SU-DHL-6 (cell line): ENCODE measurements at regions not wholly inside any gene's neighbourhood (a gene's known extent, or its start where the extent isn't known, plus 50 kb on each side); places are given as distances from the start of the nearest gene placed in this dataset.

Experiments used
- H2AFZ ChIP-seq: fragments of 200-600 bp; sonication (generic); 2 replicates; pipeline ENCODE4 v1.6.1; 2014; ENCODE audit warnings: low read depth, mild to moderate bottlenecking, moderate library complexity, mixed read lengths, antibody characterized with exemption, low read length; ENCODE audit not compliant: severe bottlenecking
- H3F3A ChIP-seq: fragments of 200-600 bp; shearing (Covaris generic); 2 replicates; pipeline ENCODE4 v1.6.0; 2016; ENCODE audit warnings: antibody characterized with exemption, mild to moderate bottlenecking; ENCODE audit not compliant: insufficient read depth
- H3K27ac ChIP-seq: fragments of 200-600 bp; sonication (generic); 2 replicates; pipeline ENCODE4 v1.5.1; 2016; ENCODE audit warnings: low read depth, mild to moderate bottlenecking, low read length, moderate library complexity, mixed read lengths
- H3K27me3 ChIP-seq: fragments of 200-600 bp; sonication (generic), shearing (Covaris generic); 2 replicates; pipeline ENCODE4 v1.6.0; 2014; ENCODE audit warnings: mild to moderate bottlenecking, low read length
- H3K36me3 ChIP-seq: fragments of 200-600 bp; sonication (generic); 2 replicates; pipeline ENCODE4 v1.6.1; 2014; ENCODE audit warnings: mild to moderate bottlenecking, low read length, mixed read lengths
- H3K4me2 ChIP-seq: fragments of 300-600, 200-600 bp; shearing (Covaris generic), sonication (generic); 2 replicates; pipeline ENCODE4 v1.6.0; 2014; ENCODE audit warnings: low read length, low read depth, mild to moderate bottlenecking; ENCODE audit not compliant: poor library complexity, severe bottlenecking
- H3K4me3 ChIP-seq: fragments of 200-600 bp; sonication (generic); 2 replicates; pipeline ENCODE4 v1.5.1; 2014; ENCODE audit warnings: antibody characterized with exemption, low read length, mild to moderate bottlenecking, mixed read lengths; ENCODE audit not compliant: insufficient read depth, poor library complexity, severe bottlenecking
- H3K79me2 ChIP-seq: fragments of 200-600 bp; sonication (generic); 2 replicates; pipeline ENCODE4 v1.6.1; 2014; ENCODE audit warnings: mild to moderate bottlenecking, low read length, moderate library complexity; ENCODE audit not compliant: insufficient read depth
- H3K9ac ChIP-seq: fragments of 200-600 bp; sonication (generic); 2 replicates; pipeline ENCODE4 v1.7.0; 2014; ENCODE audit warnings: mild to moderate bottlenecking, low read length
- H3K9me2 ChIP-seq: fragments of 200-600 bp; sonication (generic); replicated peaks from 2 replicates; pipeline ENCODE4 v1.6.1; 2014; ENCODE audit warnings: low read length; ENCODE audit not compliant: insufficient read depth
- H3K9me3 ChIP-seq: fragments of 200-600 bp; sonication (generic); 2 replicates; pipeline ENCODE4 v1.6.1; 2014; ENCODE audit warnings: low read length, mixed read lengths; ENCODE audit not compliant: insufficient read depth
- H4K20me1 ChIP-seq: fragments of 200-600 bp; sonication (generic); 2 replicates; pipeline ENCODE4 v1.6.1; 2014; ENCODE audit warnings: low read depth, mild to moderate bottlenecking, antibody characterized with exemption, low read length, moderate library complexity, mixed read lengths
- CTCF ChIP-seq: fragments of 200-600 bp; sonication (generic); IDR thresholded peaks from one replicate; pipeline ENCODE4 v1.5.1; 2017; ENCODE audit warnings: antibody characterized with exemption, mild to moderate bottlenecking, low read length, moderate library complexity; ENCODE audit not compliant: insufficient read depth, poor library complexity, severe bottlenecking
- EZH2phosphoT487 ChIP-seq: fragments of 200-600 bp; sonication (generic), shearing (Covaris generic); conservative IDR thresholded peaks from 2 replicates; pipeline ENCODE4 v1.6.1; 2018; ENCODE audit warnings: mild to moderate bottlenecking, antibody characterized with exemption, low read length, moderate library complexity, mixed read lengths

- TF ChIP-seq CTCF (no peak), EZH2phosphoT487 (no peak)
- no peaks in the 10 kb centered on the region for H3K27me3 ChIP-seq
- no peak overlapping the region for H3K4me2 ChIP-seq
- H2AFZ ChIP-seq, result no peak overlapping the region
- no peaks in the 10 kb centered on the region for H3F3A ChIP-seq
- no peaks in the 10 kb centered on the region for H3K9me2 ChIP-seq
- no peak overlapping the region for H3K4me3 ChIP-seq
- H3K79me2 ChIP-seq, result no peaks in the 10 kb centered on the region
- H3K9me3 ChIP-seq, result no peaks in the 10 kb centered on the region
- H3K36me3 ChIP-seq, result no peaks in the 10 kb centered on the region
- no peak overlapping the region for H3K27ac ChIP-seq
- no peaks in the 10 kb centered on the region for H4K20me1 ChIP-seq
- no peak overlapping the region for H3K9ac ChIP-seq
These were observed 497.0 kb upstream of the TBL1XR1 start for GRCh38 chr3:177694316-177694715.

- TF ChIP-seq CTCF (no peak), EZH2phosphoT487 (no peak)
- Histone ChIP-seq H3F3A (no peaks in the 10 kb centered on the region), H4K20me1 (no peaks in the 10 kb centered on the region), H3K4me2 (no peak overlapping the region), H3K4me3 (no peak overlapping the region), H3K9me3 (no peaks in the 10 kb centered on the region), H3K79me2 (no peaks in the 10 kb centered on the region), H3K9me2 (no peaks in the 10 kb centered on the region), H3K27ac (no peak overlapping the region), H3K36me3 (no peaks in the 10 kb centered on the region), H3K9ac (no peak overlapping the region), H3K27me3 (no peaks in the 10 kb centered on the region), H2AFZ (no peak overlapping the region)
These were observed 497.7 kb upstream of the TBL1XR1 start for GRCh38 chr3:177694951-177695350.

GRCh38 chr3:177700117-177700516 is 502.8 kb upstream of the TBL1XR1 start:
- Histone ChIP-seq H3K27ac (no peak overlapping the region), H4K20me1 (no peaks in the 10 kb centered on the region), H3K9me2 (no peaks in the 10 kb centered on the region), H3K4me2 (no peak overlapping the region), H3K9me3 (no peaks in the 10 kb centered on the region), H3K9ac (no peak overlapping the region), H2AFZ (no peak overlapping the region), H3K27me3 (no peaks in the 10 kb centered on the region), H3F3A (no peaks in the 10 kb centered on the region), H3K36me3 (no peaks in the 10 kb centered on the region), H3K79me2 (no peaks in the 10 kb centered on the region), H3K4me3 (no peak overlapping the region)
- TF ChIP-seq CTCF (no peak), EZH2phosphoT487 (no peak)

GRCh38 chr3:177703788-177704187 is 506.5 kb upstream of the TBL1XR1 start:
- no peak overlapping the region for H3K9ac ChIP-seq
- H2AFZ ChIP-seq, result no peak overlapping the region
- TF ChIP-seq CTCF (no peak), EZH2phosphoT487 (no peak)
- H3K27me3 ChIP-seq, result no peaks in the 10 kb centered on the region
- H3K9me2 ChIP-seq, result no peaks in the 10 kb centered on the region
- H3K79me2 ChIP-seq, result no peaks in the 10 kb centered on the region
- no peak overlapping the region for H3K4me2 ChIP-seq
- H3K27ac ChIP-seq, result no peak overlapping the region
- no peak overlapping the region for H3K4me3 ChIP-seq
- no peaks in the 10 kb centered on the region for H4K20me1 ChIP-seq
- H3K9me3 ChIP-seq, result no peaks in the 10 kb centered on the region
- no peaks in the 10 kb centered on the region for H3F3A ChIP-seq
- H3K36me3 ChIP-seq, result no peaks in the 10 kb centered on the region
